ENCODE measurements at regions not wholly inside any gene's neighbourhood (a gene's known extent, or its start where the extent isn't known, plus 50 kb on each side); places are given as distances from the start of the nearest gene placed in this dataset.
"Not testable (repeated sequence)": the region's sequence is repeated elsewhere in the genome, so short reads cannot be mapped to it uniquely, and the experiment has no call there.

GRCh38 chr6:56837322-56837894 lies 117.5 kb upstream of the BEND6 start:
- H3K27me3 Mint-ChIP-seq = peaks cover 36% of the 10 kb centered on the region
- no peaks in the 10 kb centered on the region for H3K36me3 Mint-ChIP-seq
- H3K27ac Mint-ChIP-seq = no peak overlapping the region
- no peaks in the 10 kb centered on the region for H3K9me3 Mint-ChIP-seq
- H3K4me3 Mint-ChIP-seq = no peak overlapping the region
- no peak for ATAC-seq
- peaks cover under 1% of the 10 kb centered on the region for H3K4me1 Mint-ChIP-seq

- Mint-ChIP-seq H3K4me3 (no peak overlapping the region), H3K4me1 (no peaks in the 10 kb centered on the region), H3K9me3 (no peaks in the 10 kb centered on the region), H3K27ac (no peak overlapping the region), H3K36me3 (no peaks in the 10 kb centered on the region), H3K27me3 (peaks cover 27% of the 10 kb centered on the region)
- ATAC-seq = no peak
Observed at GRCh38 chr6:56835612-56836011, 119.3 kb upstream of the BEND6 start.

- Mint-ChIP-seq H3K27ac (no peak overlapping the region), H3K27me3 (peaks cover 25% of the 10 kb centered on the region), H3K4me1 (no peaks in the 10 kb centered on the region), H3K4me3 (no peak overlapping the region), H3K9me3 (no peaks in the 10 kb centered on the region), H3K36me3 (no peaks in the 10 kb centered on the region)
- no peak for ATAC-seq
Observed at GRCh38 chr6:56833873-56834272, 121.0 kb upstream of the BEND6 start.

- Mint-ChIP-seq H3K4me3 (no peak overlapping the region), H3K36me3 (no peaks in the 10 kb centered on the region), H3K9me3 (no peaks in the 10 kb centered on the region), H3K27ac (no peak overlapping the region), H3K27me3 (peaks cover 25% of the 10 kb centered on the region), H3K4me1 (no peaks in the 10 kb centered on the region)
- no peak for ATAC-seq
Observed at GRCh38 chr6:56833127-56833791, 121.6 kb upstream of the BEND6 start.

GRCh38 chr6:56832225-56832624 lies 122.7 kb upstream of the BEND6 start:
- ATAC-seq = no peak
- Mint-ChIP-seq H3K27me3 (peaks cover 19% of the 10 kb centered on the region), H3K27ac (no peak overlapping the region), H3K9me3 (no peaks in the 10 kb centered on the region), H3K4me1 (no peaks in the 10 kb centered on the region), H3K36me3 (no peaks in the 10 kb centered on the region), H3K4me3 (no peak overlapping the region)

DNA sequence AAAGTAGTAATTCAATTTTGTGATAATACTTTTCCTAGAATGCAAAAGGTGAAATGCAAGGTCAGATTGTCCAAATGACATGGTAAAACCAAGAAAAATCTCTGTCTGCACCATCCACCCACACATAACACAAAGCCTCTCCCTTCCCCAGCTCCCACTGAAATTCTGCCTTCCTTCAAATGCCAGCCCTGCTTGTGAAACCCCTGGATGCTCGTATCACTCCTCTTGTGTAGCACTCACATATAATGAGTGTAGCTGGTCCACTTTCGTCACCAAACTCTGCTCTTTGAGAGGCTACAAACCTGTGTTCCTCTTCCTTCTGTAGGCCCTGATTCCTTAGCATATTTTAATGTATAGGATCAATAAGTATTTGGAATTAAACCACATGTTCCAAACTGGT lies 123.6 kb upstream of the BEND6 start:
- Mint-ChIP-seq H3K4me3 (no peak overlapping the region), H3K4me1 (no peaks in the 10 kb centered on the region), H3K27ac (no peak overlapping the region), H3K27me3 (peaks cover 15% of the 10 kb centered on the region), H3K36me3 (no peaks in the 10 kb centered on the region), H3K9me3 (no peaks in the 10 kb centered on the region)
- ATAC-seq = no peak

- peak; percentile 39 for ATAC-seq
- Mint-ChIP-seq H3K27ac (no peak overlapping the region), H3K36me3 (no peaks in the 10 kb centered on the region), H3K4me3 (no peak overlapping the region), H3K9me3 (no peaks in the 10 kb centered on the region), H3K27me3 (no peaks in the 10 kb centered on the region), H3K4me1 (no peaks in the 10 kb centered on the region)
Observed at GRCh38 chr6:56827908-56828649, 126.8 kb upstream of the BEND6 start.

- not testable (repeated sequence) for H3K27ac Mint-ChIP-seq, H3K27me3 Mint-ChIP-seq, H3K36me3 Mint-ChIP-seq, H3K4me1 Mint-ChIP-seq, H3K9me3 Mint-ChIP-seq, ATAC-seq, H3K4me3 Mint-ChIP-seq
Observed at GRCh38 chr6:56824431-56824830, 130.5 kb upstream of the BEND6 start.

DNA sequence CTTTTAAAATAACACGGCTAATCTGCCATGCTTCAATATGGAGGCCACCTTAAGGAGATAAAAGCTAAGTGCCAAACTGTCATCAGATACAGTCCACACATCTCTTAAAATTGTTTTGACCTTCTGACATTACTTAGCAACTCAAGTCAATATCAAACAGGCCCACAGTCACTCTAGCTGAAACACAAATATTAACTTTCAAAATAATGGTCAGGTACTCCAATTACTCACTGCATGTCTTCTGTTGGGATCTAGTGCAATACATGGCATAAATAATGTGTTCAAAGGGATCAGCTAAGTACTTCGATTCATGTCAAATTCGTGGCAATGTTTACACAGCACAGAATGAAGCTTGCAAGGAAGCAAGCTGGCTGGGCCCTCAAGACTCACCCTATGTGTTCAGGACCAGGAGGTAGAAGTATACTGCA lies 133.9 kb upstream of the BEND6 start:
- H3K4me3 Mint-ChIP-seq = no peak overlapping the region

GRCh38 chr6:56820060-56820459 lies 134.8 kb upstream of the BEND6 start:
- no peak overlapping the region for H3K4me3 Mint-ChIP-seq
- no peak overlapping the region for H3K27ac Mint-ChIP-seq
- H3K9me3 Mint-ChIP-seq = no peaks in the 10 kb centered on the region
- no peak for ATAC-seq
- H3K4me1 Mint-ChIP-seq = no peaks in the 10 kb centered on the region
- H3K36me3 Mint-ChIP-seq = no peaks in the 10 kb centered on the region
- H3K27me3 Mint-ChIP-seq = no peaks in the 10 kb centered on the region

More for the DNA sequence above, 133.9 kb upstream of the BEND6 start:
- H3K4me1 Mint-ChIP-seq = no peaks in the 10 kb centered on the region
- no peak overlapping the region for H3K27ac Mint-ChIP-seq
- H3K27me3 Mint-ChIP-seq = no peaks in the 10 kb centered on the region
- ATAC-seq = no peak
- H3K9me3 Mint-ChIP-seq = no peaks in the 10 kb centered on the region
- no peaks in the 10 kb centered on the region for H3K36me3 Mint-ChIP-seq

DNA sequence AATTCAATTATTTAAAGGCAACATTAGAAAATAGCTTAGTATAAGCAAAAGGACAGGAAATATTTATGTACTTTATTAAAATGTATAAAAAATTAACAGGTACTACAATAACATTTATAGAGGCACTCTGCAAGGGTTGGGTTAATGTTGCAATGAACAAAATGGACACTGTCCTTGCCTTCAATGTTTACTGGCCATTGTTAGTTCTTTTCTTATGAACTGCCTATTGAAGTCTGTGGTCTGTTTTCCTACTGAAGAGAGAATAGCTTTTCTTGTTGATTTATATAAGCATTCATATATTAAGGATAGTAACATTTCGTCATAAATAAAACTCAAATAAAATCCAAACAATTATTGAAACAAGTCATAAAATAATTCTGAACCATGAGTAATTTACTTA lies 135.3 kb upstream of the BEND6 start:
- no peaks in the 10 kb centered on the region for H3K4me1 Mint-ChIP-seq

DNA sequence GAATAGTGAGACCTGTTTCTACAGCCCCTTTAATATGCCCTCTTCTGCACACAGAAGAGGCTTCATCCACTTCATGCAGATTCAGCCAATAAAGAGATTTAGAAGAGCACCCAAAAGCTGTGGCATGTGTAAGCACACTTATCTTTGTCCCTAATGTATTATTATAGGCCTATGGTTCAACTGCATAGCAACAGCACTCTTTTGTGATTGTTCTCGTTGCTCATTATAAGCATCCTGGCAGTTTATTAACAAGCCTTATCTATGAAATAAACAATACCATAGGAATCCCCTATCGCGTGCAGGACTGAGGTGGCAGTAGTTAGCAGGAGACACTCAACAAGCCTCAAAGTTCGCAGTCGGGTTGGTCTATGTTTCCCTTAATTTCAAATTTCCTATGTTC lies 138.5 kb upstream of the BEND6 start:
- H3K4me1 Mint-ChIP-seq = no peaks in the 10 kb centered on the region
- ATAC-seq = no peak
- no peaks in the 10 kb centered on the region for H3K9me3 Mint-ChIP-seq

More for the DNA sequence above, 135.3 kb upstream of the BEND6 start:
- Mint-ChIP-seq H3K36me3 (no peaks in the 10 kb centered on the region), H3K4me3 (no peak overlapping the region), H3K27me3 (no peaks in the 10 kb centered on the region), H3K27ac (no peak overlapping the region), H3K9me3 (no peaks in the 10 kb centered on the region)
- ATAC-seq = no peak

DNA sequence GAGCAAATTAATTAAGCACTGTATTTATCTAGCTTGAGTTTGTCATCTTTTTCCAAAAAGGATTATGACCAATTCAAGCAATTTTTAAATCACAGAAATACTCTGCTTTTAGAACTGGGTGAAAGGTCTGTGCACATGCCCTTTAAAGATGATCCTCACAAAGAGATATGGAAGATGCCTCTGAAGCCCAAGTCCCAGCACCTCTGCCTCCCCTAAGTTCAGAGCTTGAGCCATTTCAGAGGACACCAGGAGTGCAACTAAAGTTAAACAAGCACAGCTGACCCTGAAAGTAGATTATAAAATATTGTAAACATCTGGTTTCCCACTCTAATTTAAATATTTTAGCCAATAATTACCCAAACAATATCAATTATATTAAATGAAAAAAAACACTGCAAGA lies 139.5 kb upstream of the BEND6 start:
- Mint-ChIP-seq H3K4me3 (no peak overlapping the region), H3K9me3 (no peaks in the 10 kb centered on the region), H3K27me3 (no peaks in the 10 kb centered on the region), H3K27ac (no peak overlapping the region), H3K4me1 (no peaks in the 10 kb centered on the region), H3K36me3 (no peaks in the 10 kb centered on the region)
- no peak for ATAC-seq

More for the DNA sequence above, 138.5 kb upstream of the BEND6 start:
- H3K36me3 Mint-ChIP-seq = no peaks in the 10 kb centered on the region
- H3K27ac Mint-ChIP-seq = no peak overlapping the region
- H3K4me3 Mint-ChIP-seq = no peak overlapping the region
- no peaks in the 10 kb centered on the region for H3K27me3 Mint-ChIP-seq

- Mint-ChIP-seq H3K4me1 (no peaks in the 10 kb centered on the region), H3K9me3 (no peaks in the 10 kb centered on the region), H3K27me3 (no peaks in the 10 kb centered on the region), H3K27ac (no peak overlapping the region), H3K4me3 (no peak overlapping the region), H3K36me3 (no peaks in the 10 kb centered on the region)
- ATAC-seq = no peak
Observed at GRCh38 chr6:56814802-56815201, 140.1 kb upstream of the BEND6 start.

DNA sequence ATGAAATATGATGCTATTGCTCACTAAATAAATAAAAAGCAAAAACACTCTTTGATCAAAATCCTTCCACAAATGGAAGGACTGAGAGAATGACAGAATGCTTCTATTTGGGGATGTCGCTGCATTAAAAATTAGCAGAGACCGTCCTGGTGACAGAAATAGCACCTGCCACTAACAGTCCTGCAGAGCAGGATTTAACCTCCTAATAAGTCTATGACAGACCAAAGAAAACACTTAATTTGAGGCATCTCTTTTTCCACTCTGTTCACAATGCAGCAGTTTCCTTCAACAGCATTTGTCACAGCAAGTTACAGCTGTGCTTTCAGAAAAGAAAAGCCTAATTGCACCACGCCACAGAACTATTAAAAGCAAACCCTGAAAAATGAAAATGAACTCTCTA lies 140.6 kb upstream of the BEND6 start:
- ATAC-seq = no peak
- H3K4me1 Mint-ChIP-seq = no peaks in the 10 kb centered on the region
- H3K27me3 Mint-ChIP-seq = no peaks in the 10 kb centered on the region
- H3K36me3 Mint-ChIP-seq = no peaks in the 10 kb centered on the region
- H3K27ac Mint-ChIP-seq = no peak overlapping the region
- no peaks in the 10 kb centered on the region for H3K9me3 Mint-ChIP-seq
- H3K4me3 Mint-ChIP-seq = no peak overlapping the region

GRCh38 chr6:56812851-56813250 lies 142.1 kb upstream of the BEND6 start:
- H3K36me3 Mint-ChIP-seq, H3K27me3 Mint-ChIP-seq, H3K9me3 Mint-ChIP-seq, H3K27ac Mint-ChIP-seq, H3K4me1 Mint-ChIP-seq, ATAC-seq, H3K4me3 Mint-ChIP-seq: not testable (repeated sequence)

All from stimulated activated memory B cell treated with anti-CD40 and anti-IgM and Interleukin-4, amounts not matched to agents 10 μg/mL and 1 μg/mL and 100 μg/mL, for 72 hours (primary cell).